ENCODE measurements at regions not wholly inside any gene's neighbourhood (a gene's known extent, or its start where the extent isn't known, plus 50 kb on each side); places are given as distances from the start of the nearest gene placed in this dataset.

DNA sequence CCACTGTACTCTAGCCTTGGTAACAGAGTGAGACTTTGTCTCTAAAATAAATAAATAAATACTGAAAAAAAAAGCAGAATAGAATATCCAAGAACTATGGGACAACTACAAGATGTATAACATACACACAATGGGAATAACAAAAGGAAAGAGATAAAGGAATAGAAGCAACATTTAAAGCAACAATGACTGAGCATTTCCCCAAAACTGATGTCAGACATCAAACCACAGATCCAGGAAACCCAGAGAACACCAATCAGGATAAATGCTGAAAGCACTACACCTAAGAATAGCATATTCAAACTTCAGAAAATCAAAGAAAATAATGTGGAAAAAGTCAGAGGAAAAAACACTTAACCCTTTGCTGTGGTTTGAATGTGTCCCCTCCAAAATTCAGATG lies 436.4 kb downstream of the ACTL7B start:
- TF ChIP-seq, protein P1, sequence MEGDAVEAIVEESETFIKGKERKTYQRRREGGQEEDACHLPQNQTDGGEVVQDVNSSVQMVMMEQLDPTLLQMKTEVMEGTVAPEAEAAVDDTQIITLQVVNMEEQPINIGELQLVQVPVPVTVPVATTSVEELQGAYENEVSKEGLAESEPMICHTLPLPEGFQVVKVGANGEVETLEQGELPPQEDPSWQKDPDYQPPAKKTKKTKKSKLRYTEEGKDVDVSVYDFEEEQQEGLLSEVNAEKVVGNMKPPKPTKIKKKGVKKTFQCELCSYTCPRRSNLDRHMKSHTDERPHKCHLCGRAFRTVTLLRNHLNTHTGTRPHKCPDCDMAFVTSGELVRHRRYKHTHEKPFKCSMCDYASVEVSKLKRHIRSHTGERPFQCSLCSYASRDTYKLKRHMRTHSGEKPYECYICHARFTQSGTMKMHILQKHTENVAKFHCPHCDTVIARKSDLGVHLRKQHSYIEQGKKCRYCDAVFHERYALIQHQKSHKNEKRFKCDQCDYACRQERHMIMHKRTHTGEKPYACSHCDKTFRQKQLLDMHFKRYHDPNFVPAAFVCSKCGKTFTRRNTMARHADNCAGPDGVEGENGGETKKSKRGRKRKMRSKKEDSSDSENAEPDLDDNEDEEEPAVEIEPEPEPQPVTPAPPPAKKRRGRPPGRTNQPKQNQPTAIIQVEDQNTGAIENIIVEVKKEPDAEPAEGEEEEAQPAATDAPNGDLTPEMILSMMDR (IDR thresholded peaks at IDR 0.05): no peak
- TF ChIP-seq EP300 (IDR thresholded peaks at IDR 0.05) (no peak), POLR2AphosphoS5 (IDR thresholded peaks at IDR 0.05) (no peak), POLR2A (IDR thresholded peaks at IDR 0.05; ENCODE audit: low read depth) (no peak)
